ENCODE measurements at regions not wholly inside any gene's neighbourhood (a gene's known extent, or its start where the extent isn't known, plus 50 kb on each side); places are given as distances from the start of the nearest gene placed in this dataset.

DNA sequence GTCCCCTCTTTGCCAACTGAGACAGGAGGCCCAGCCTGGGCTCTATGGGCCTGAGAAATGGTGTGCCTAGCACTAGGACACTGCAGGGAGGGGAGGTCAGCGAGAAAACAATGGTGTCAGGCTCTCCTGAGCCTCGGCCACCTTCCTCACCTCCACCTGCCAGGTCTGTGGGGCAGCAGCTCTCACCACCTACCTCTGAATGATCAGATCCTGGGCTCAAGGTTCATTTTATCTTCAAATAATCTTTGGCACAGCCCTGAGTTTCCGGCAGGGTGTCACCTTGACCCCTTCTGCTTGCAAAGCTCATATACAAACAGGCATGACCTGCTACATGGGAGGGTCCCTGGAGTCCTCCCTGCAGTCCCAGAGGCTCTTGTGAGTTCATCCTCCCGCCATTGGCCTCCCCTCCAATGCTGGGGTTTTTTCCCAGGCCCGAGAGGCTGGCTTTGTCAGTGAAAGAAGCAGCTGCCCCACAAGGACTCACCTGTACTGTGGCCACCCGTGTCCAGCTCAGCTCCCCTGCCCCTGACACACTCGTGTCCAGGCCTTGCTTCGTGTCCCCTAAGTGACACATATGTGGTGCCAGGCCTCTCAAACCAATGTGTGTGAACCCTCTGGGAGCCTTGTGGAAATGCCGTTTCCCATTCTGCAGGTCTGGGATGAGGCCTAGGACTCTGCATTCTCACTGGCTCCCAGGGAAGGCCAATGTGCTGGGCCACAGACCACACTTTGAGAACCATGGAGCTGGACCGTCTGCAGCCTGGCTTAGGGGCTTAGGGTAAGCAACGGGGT, 176.8 kb upstream of the CIBAR2 start:
- in situ Hi-C loops (cut with HindIII; ENCODE audit: extremely low pct_ligation_motif_present, low pct_unique_long_range_greater_than_20kb): no loop called here
- H3K36me3 ChIP-seq (replicated peaks in 1 of 2; ENCODE audit: control insufficient read depth in 1 of 2, insufficient read depth in 2 of 2, low read length in 2 of 2): no peaks in the 10 kb centered on the region
- peak overlapping the region; percentile 61 for H3K27ac ChIP-seq (ENCODE audit: extremely low read length, insufficient read depth, low read length)
- no peak for TF ChIP-seq NFYC (CRISPR knock-in tag; IDR thresholded peaks at IDR 0.05)
- TF ChIP-seq SRSF9 (IDR thresholded peaks at IDR 0.05; ENCODE audit: borderline replicate concordance, insufficient read depth, low read depth, low read length, poor library complexity, severe bottlenecking): no peak
- TF ChIP-seq GMEB2 (CRISPR knock-in tag; IDR thresholded peaks at IDR 0.05; ENCODE audit: low read depth): no peak
- no peak for TF ChIP-seq NAIF1 (CRISPR knock-in tag; IDR thresholded peaks at IDR 0.05; ENCODE audit: borderline replicate concordance)
- TF ChIP-seq ZNF710 (CRISPR knock-in tag; IDR thresholded peaks at IDR 0.05; ENCODE audit: borderline replicate concordance): peak; percentile 82
- no peak for TF ChIP-seq MZF1 (CRISPR knock-in tag; IDR thresholded peaks at IDR 0.05; ENCODE audit: borderline replicate concordance)
- TF ChIP-seq ZNF788 (CRISPR knock-in tag; IDR thresholded peaks at IDR 0.05; ENCODE audit: borderline replicate concordance): peak; percentile 87
- TF ChIP-seq, protein P1, sequence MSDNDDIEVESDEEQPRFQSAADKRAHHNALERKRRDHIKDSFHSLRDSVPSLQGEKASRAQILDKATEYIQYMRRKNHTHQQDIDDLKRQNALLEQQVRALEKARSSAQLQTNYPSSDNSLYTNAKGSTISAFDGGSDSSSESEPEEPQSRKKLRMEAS (IDR thresholded peaks at IDR 0.05): 0 out of 2 replicates have a peak, but pooled peaks have one; percentile 67
- TF ChIP-seq ZEB1 (IDR thresholded peaks at IDR 0.05; ENCODE audit: insufficient replicate concordance, low read depth): peak; percentile 99
- TF ChIP-seq REXO4 (CRISPR knock-in tag; IDR thresholded peaks at IDR 0.05; ENCODE audit: borderline replicate concordance): no peak
- TF ChIP-seq ZNF574 (CRISPR knock-in tag; IDR thresholded peaks at IDR 0.05): peak; percentile 72; the same call in 1 of the 2 replicates
- no peak for TF ChIP-seq ZC3H4 (CRISPR knock-in tag; IDR thresholded peaks at IDR 0.05; ENCODE audit: borderline replicate concordance)
- peak; percentile 90; the same call in 1 of the 2 replicates for TF ChIP-seq HMG20A (CRISPR knock-in tag; IDR thresholded peaks at IDR 0.05; ENCODE audit: borderline replicate concordance)
- peak; percentile 37; the same call in 1 of the 2 replicates for TF ChIP-seq POLR2G (IDR thresholded peaks at IDR 0.05; ENCODE audit: low read depth, low read length)
- TF ChIP-seq ZNF83 (CRISPR knock-in tag; IDR thresholded peaks at IDR 0.05; ENCODE audit: borderline replicate concordance): no peak

More for the DNA sequence above, 176.8 kb upstream of the CIBAR2 start:
- H4K20me1 ChIP-seq (ENCODE audit: insufficient read depth, low read length): no peaks in the 10 kb centered on the region; the same call in 1 of the 2 replicates
- no peaks in the 10 kb centered on the region; a peak in 1 of 5 replicates for H3K27me3 ChIP-seq (ENCODE audit: control insufficient read depth in 1 of 2, insufficient read depth in 2 of 2, low read length in 2 of 2)
- 31% methylated on average over 9 of the region's 11 CpGs for WGBS (ENCODE audit: low lambda C conversion rate)
- H2AFZ ChIP-seq (ENCODE audit: low read length): no peak overlapping the region
- BruUV-seq (replicated peaks): no TSS peak
- peaks cover 82% of the 10 kb centered on the region for H3K4me1 ChIP-seq (ENCODE audit: insufficient read depth, low read length)
- peak; percentile 85 for DNase-seq (ENCODE audit: low spot score)
- no peaks in the 10 kb centered on the region for H3K79me2 ChIP-seq (ENCODE audit: insufficient read depth, low read length)
- POLR2A ChIA-PET: interaction anchor here (0.7 to 9.0 kb wide), 12 partner anchors 10 to 324 kb away, joined by 3 to 100 read pairs (median 4); partner anchors contain the start of gene GSE1
- peak; percentile 56 for ATAC-seq
- intact Hi-C loops (cut with micrococcal nuclease; ENCODE audit: unreplicated experiment): loop anchor here (5.0 kb wide), 1 partner anchor 38 kb away; no protein-coding TSS in a partner anchor
- peak; percentile 70 for FAIRE-seq
- peak overlapping the region in 1 of 3 experiments; percentile 35; a peak in 1 of 6 replicates for H3K4me3 ChIP-seq (replicated peaks in 1 of 3; ENCODE audit: insufficient read depth in 1 of 3, low read depth in 2 of 3, low read length in 3 of 3)
- CTCF ChIA-PET (ENCODE audit: low intra/inter-chr PET ratio, low total read pairs): interaction anchor here (1.1 kb wide), 1 partner anchor 13 kb away, joined by 5 read pairs; no protein-coding TSS in a partner anchor
- peak overlapping the region; percentile 27 for H3K9ac ChIP-seq (ENCODE audit: insufficient read depth, low read depth, low read length)
- H3K9me3 ChIP-seq (ENCODE audit: low read length): no peaks in the 10 kb centered on the region
- peak overlapping the region; percentile 61 for H3K4me2 ChIP-seq (ENCODE audit: low read depth, low read length)
